ENCODE measurements at regions not wholly inside any gene's neighbourhood (a gene's known extent, or its start where the extent isn't known, plus 50 kb on each side); places are given as distances from the start of the nearest gene placed in this dataset.

DNA sequence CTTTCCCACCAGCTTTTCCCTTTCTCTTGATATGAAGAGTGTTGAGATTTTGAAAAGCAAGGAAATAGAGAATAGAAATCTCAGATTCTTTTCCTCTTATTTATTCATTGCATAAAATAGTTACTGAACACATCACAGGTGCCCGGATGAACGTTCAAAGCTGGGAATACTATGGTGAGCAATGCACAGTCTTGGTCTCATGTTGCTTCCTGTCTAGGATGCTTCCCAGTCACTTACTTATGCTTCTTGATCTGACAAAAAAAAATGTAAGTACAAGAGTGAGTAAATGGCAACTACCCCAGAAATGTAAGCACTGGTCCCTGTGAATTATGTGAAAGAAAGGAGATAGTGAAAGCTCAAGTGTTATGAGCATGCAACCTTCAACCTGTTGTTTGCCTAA lies 153.5 kb upstream of the S1PR3 start:
- TF ChIP-seq, protein P1, sequence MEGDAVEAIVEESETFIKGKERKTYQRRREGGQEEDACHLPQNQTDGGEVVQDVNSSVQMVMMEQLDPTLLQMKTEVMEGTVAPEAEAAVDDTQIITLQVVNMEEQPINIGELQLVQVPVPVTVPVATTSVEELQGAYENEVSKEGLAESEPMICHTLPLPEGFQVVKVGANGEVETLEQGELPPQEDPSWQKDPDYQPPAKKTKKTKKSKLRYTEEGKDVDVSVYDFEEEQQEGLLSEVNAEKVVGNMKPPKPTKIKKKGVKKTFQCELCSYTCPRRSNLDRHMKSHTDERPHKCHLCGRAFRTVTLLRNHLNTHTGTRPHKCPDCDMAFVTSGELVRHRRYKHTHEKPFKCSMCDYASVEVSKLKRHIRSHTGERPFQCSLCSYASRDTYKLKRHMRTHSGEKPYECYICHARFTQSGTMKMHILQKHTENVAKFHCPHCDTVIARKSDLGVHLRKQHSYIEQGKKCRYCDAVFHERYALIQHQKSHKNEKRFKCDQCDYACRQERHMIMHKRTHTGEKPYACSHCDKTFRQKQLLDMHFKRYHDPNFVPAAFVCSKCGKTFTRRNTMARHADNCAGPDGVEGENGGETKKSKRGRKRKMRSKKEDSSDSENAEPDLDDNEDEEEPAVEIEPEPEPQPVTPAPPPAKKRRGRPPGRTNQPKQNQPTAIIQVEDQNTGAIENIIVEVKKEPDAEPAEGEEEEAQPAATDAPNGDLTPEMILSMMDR (IDR thresholded peaks at IDR 0.05), result no peak
- no peak for TF ChIP-seq POLR2A (IDR thresholded peaks at IDR 0.05)
